K562 (cell line): ENCODE measurements at regions not wholly inside any gene's neighbourhood (a gene's known extent, or its start where the extent isn't known, plus 50 kb on each side); places are given as distances from the start of the nearest gene placed in this dataset.

Experiments used
- CTCF ChIP-seq, 3 experiments: IDR thresholded peaks in 2 of 3; conservative IDR thresholded peaks in 1 of 3; 2 replicates each; pipeline ENCODE4 v1.5.1; 2011 to 2012; ENCODE audit warnings: low read length in 3 of 3, mild to moderate bottlenecking in 3 of 3, control low read depth in 2 of 3, improper control_type of control experiment in 1 of 3, inconsistent platforms in 1 of 3, low read depth in 1 of 3, mixed read lengths in 1 of 3, moderate library complexity in 1 of 3; ENCODE audit not compliant: insufficient read depth in 2 of 3
- FIP1L1 ChIP-seq: fragments of 200-400 bp; formaldehyde crosslinking; IDR thresholded peaks from 2 replicates; pipeline ENCODE4 v1.6.1; 2018; ENCODE audit warnings: mild to moderate bottlenecking, low read depth, low read length; ENCODE audit not compliant: poor library complexity, severe bottlenecking
- NR1H2 ChIP-seq: sonication (generic); formaldehyde crosslinking; IDR thresholded peaks from 2 replicates; pipeline ENCODE4 v1.4.0; 2020; ENCODE audit warnings: mild to moderate bottlenecking, missing genetic modification reagents
- REST ChIP-seq, 2 experiments: fragments of 450-650 bp; formaldehyde crosslinking in 1 of 2; IDR thresholded peaks; 2 replicates each; pipeline versions ENCODE4 v1.4.0 to v1.6.1; 2014 to 2020; ENCODE audit warnings: mild to moderate bottlenecking in 2 of 2, borderline replicate concordance in 1 of 2, low read depth in 1 of 2
- SMAD3 ChIP-seq: fragments of 450-650 bp; formaldehyde crosslinking; conservative IDR thresholded peaks from 2 replicates; pipeline ENCODE4 v1.4.0; 2020; ENCODE audit warnings: mild to moderate bottlenecking
- SMARCA5 ChIP-seq: fragments of 450-650 bp; IDR thresholded peaks from 2 replicates; pipeline ENCODE4 v1.6.1; 2016
- SMARCC2 ChIP-seq: fragments of 450-650 bp; IDR thresholded peaks from 2 replicates; pipeline ENCODE4 v1.6.1; 2017; ENCODE audit warnings: antibody characterized with exemption, moderate library complexity, mild to moderate bottlenecking, low read depth
- ZBTB5 ChIP-seq: fragments of 450-650 bp; IDR thresholded peaks from 2 replicates; pipeline ENCODE4 v1.6.1; 2017; ENCODE audit warnings: antibody characterized with exemption
- ZNF121 ChIP-seq: sonication (generic); formaldehyde crosslinking; conservative IDR thresholded peaks from 2 replicates; pipeline ENCODE4 v1.8.0; 2022; ENCODE audit warnings: missing genetic modification reagents

GRCh38 chr12:11962860-11963259, 107.9 kb upstream of the BCL2L14 start:
- no peak for TF ChIP-seq ZNF121 (CRISPR knock-in tag)
- no peak for TF ChIP-seq NR1H2 (CRISPR knock-in tag)
- TF ChIP-seq SMAD3: no peak
- no peak for TF ChIP-seq REST (IDR thresholded peaks at IDR 0.05; ENCODE audit: borderline replicate concordance)
- no peak for TF ChIP-seq REST (CRISPR knock-in tag; IDR thresholded peaks at IDR 0.05; ENCODE audit: low read depth)
- no peak for TF ChIP-seq FIP1L1
- TF ChIP-seq SMARCC2: no peak
- TF ChIP-seq ZBTB5: no peak
- no peak for TF ChIP-seq SMARCA5
- TF ChIP-seq CTCF (IDR thresholded peaks at IDR 0.05 in 2 of 3, conservative IDR thresholded peaks at IDR 0.05 in 1 of 3; ENCODE audit: insufficient read depth in 2 of 3, low read depth in 1 of 3, low read length in 3 of 3): no peak
